ENCODE measurements at regions not wholly inside any gene's neighbourhood (a gene's known extent, or its start where the extent isn't known, plus 50 kb on each side); places are given as distances from the start of the nearest gene placed in this dataset.

DNA sequence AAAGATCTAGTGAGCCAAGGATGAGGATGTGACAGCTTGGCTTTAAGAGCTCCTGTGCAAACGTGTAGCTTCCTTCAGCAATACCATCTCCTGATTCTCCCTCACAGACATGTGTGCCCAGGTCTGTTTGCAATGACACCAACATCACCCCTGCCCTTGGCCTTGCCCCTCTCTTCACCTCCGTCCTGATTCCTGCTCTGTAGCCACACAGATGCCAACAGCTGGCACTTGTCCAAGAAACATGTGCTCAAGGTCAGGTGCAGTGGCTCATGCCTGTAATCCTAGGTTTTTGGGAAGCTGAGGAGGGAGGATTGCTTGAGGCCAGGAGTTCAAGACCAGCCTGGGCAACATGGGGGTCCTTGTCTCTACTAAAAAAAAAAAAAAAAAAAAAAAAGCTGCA lies 103.8 kb upstream of the CRHR1 start:
- no peak overlapping the region for H3K4me3 ChIP-seq
- intact Hi-C loops (cut with DNase I) = no loop called here
- H3K4me1 ChIP-seq = no peaks in the 10 kb centered on the region
- no peak for DNase-seq (ENCODE audit: extremely low spot score)
- WGBS = 56% methylated on average over 2 of the region's 2 CpGs
- TF ChIP-seq POLR2A (IDR thresholded peaks at IDR 0.05; ENCODE audit: low read depth) (no peak), POLR2AphosphoS5 (IDR thresholded peaks at IDR 0.05) (no peak), EP300 (IDR thresholded peaks at IDR 0.05) (no peak)
- TF ChIP-seq, protein P1, sequence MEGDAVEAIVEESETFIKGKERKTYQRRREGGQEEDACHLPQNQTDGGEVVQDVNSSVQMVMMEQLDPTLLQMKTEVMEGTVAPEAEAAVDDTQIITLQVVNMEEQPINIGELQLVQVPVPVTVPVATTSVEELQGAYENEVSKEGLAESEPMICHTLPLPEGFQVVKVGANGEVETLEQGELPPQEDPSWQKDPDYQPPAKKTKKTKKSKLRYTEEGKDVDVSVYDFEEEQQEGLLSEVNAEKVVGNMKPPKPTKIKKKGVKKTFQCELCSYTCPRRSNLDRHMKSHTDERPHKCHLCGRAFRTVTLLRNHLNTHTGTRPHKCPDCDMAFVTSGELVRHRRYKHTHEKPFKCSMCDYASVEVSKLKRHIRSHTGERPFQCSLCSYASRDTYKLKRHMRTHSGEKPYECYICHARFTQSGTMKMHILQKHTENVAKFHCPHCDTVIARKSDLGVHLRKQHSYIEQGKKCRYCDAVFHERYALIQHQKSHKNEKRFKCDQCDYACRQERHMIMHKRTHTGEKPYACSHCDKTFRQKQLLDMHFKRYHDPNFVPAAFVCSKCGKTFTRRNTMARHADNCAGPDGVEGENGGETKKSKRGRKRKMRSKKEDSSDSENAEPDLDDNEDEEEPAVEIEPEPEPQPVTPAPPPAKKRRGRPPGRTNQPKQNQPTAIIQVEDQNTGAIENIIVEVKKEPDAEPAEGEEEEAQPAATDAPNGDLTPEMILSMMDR (IDR thresholded peaks at IDR 0.05) = no peak
- no peaks in the 10 kb centered on the region for H3K36me3 ChIP-seq
- peaks cover 0 to 35% (median 0%) of the 10 kb centered on the region in 4 donors for H3K27me3 ChIP-seq
- H3K9me3 ChIP-seq = peaks cover 0 to 22% (median 10%) of the 10 kb centered on the region in 4 donors
- H3K27ac ChIP-seq (replicated peaks in 1 of 4) = no peak overlapping the region

- no peak overlapping the region for H3K27ac ChIP-seq (replicated peaks in 1 of 4)
- 70% methylated on average over 9 of the region's 9 CpGs for WGBS
- H3K36me3 ChIP-seq = no peaks in the 10 kb centered on the region
- no peak overlapping the region for H3K4me3 ChIP-seq
- TF ChIP-seq POLR2AphosphoS5 (IDR thresholded peaks at IDR 0.05) = no peak
- TF ChIP-seq, protein P1 (IDR thresholded peaks at IDR 0.05) = no peak
- no peak for TF ChIP-seq EP300 (IDR thresholded peaks at IDR 0.05)
- TF ChIP-seq POLR2A (IDR thresholded peaks at IDR 0.05; ENCODE audit: low read depth) = no peak
- intact Hi-C loops (cut with DNase I) = no loop called here
- no peak for DNase-seq (ENCODE audit: extremely low spot score)
- peaks cover 0 to 13% (median 5%) of the 10 kb centered on the region in 4 donors for H3K9me3 ChIP-seq
- peaks cover 0 to 41% (median 0%) of the 10 kb centered on the region in 4 donors for H3K27me3 ChIP-seq
- no peaks in the 10 kb centered on the region for H3K4me1 ChIP-seq
Measured at GRCh38 chr17:45681706-45682105, 102.4 kb upstream of the CRHR1 start.

DNA sequence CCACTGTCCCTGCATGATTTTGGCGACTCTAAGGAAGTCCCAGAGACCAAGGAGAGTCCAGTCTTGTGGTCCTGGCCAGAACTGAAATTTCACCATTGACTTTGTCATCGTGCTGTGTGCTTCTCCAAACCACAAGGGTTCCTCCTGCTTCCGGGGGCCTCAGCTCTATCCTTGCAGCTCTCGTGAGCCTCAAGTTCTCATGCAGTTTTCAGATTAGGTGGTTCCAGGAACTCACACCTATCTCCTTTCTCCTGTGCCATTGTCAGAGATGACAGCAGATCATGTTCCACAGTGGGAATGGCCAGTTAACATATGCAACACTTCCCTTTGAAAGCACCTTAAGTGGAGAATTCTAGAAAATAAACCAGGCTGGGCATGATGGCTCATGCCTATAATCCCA lies 97.9 kb upstream of the CRHR1 start:
- DNase-seq (ENCODE audit: extremely low spot score) = no peak
- Histone ChIP-seq H3K9me3 (no peaks in the 10 kb centered on the region), H3K4me3 (no peak overlapping the region), H3K4me1 (no peaks in the 10 kb centered on the region), H3K36me3 (no peaks in the 10 kb centered on the region), H3K27ac (replicated peaks in 1 of 4) (no peak overlapping the region), H3K27me3 (peaks cover 0 to 38% (median 2%) of the 10 kb centered on the region in 4 donors)
- WGBS = 86% methylated on average over 4 of the region's 4 CpGs
- intact Hi-C loops (cut with DNase I) = no loop called here
- no peak for TF ChIP-seq EP300 (IDR thresholded peaks at IDR 0.05)
- TF ChIP-seq, protein P1 (IDR thresholded peaks at IDR 0.05) = no peak
- no peak for TF ChIP-seq POLR2A (IDR thresholded peaks at IDR 0.05; ENCODE audit: low read depth)
- no peak for TF ChIP-seq POLR2AphosphoS5 (IDR thresholded peaks at IDR 0.05)

DNA sequence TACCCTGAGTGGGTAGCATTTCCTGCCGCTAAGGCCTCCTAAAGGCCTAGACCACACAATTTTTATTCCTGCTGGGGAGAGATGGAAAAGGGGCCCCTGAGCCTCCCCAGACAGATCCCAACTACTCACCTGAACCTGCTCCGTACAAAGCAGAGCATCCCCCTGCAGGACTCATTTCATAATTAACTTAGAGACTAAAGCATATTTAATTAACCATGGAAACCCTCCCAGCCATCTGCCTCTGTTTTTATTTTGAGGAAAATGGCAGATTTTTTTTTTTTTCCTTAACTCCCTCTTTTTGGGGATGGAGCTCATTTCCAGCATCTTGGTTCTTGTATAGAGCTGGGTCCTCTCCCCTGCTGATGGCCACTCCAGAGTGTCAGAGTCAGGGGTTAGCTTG lies 96.5 kb upstream of the CRHR1 start:
- WGBS = 85% methylated on average over 2 of the region's 2 CpGs

More for the DNA sequence above, 96.5 kb upstream of the CRHR1 start:
- Histone ChIP-seq H3K27ac (replicated peaks in 1 of 4) (no peak overlapping the region), H3K9me3 (no peaks in the 10 kb centered on the region), H3K4me3 (no peak overlapping the region), H3K36me3 (no peaks in the 10 kb centered on the region), H3K27me3 (peaks cover 0 to 47% (median 2%) of the 10 kb centered on the region in 4 donors), H3K4me1 (no peaks in the 10 kb centered on the region)
- TF ChIP-seq POLR2AphosphoS5 (IDR thresholded peaks at IDR 0.05) (no peak), POLR2A (IDR thresholded peaks at IDR 0.05; ENCODE audit: low read depth) (no peak), EP300 (IDR thresholded peaks at IDR 0.05) (no peak)
- TF ChIP-seq, protein P1 (IDR thresholded peaks at IDR 0.05) = no peak
- DNase-seq (ENCODE audit: extremely low spot score) = no peak
- intact Hi-C loops (cut with DNase I) = no loop called here
